ENCODE measurements at regions not wholly inside any gene's neighbourhood (a gene's known extent, or its start where the extent isn't known, plus 50 kb on each side); places are given as distances from the start of the nearest gene placed in this dataset.

GRCh38 chr9:25517701-25518100 is 160.5 kb downstream of the TUSC1 start:
- Histone ChIP-seq H3K79me2 (ENCODE audit: insufficient read depth) (no peaks in the 10 kb centered on the region), H3F3A (replicated peaks; ENCODE audit: insufficient read depth) (no peaks in the 10 kb centered on the region), H3K9ac (no peak overlapping the region), H2AFZ (ENCODE audit: low read depth) (no peak overlapping the region), H3K4me3 (ENCODE audit: low read depth in 2 of 2, low read length in 1 of 2) (no peak overlapping the region), H3K27me3 (ENCODE audit: insufficient read depth) (no peaks in the 10 kb centered on the region), H3K36me3 (replicated peaks in 1 of 2; ENCODE audit: control insufficient read depth in 1 of 2, insufficient read depth in 2 of 2, low read length in 1 of 2) (no peaks in the 10 kb centered on the region), H3K9me3 (no peaks in the 10 kb centered on the region), H3K27ac (ENCODE audit: low read depth in 2 of 2, low read length in 1 of 2) (no peak overlapping the region), H3K9me2 (no peaks in the 10 kb centered on the region), H4K20me1 (ENCODE audit: insufficient read depth) (no peaks in the 10 kb centered on the region), H3K4me1 (ENCODE audit: control insufficient read depth in 1 of 2, insufficient read depth in 2 of 2, low read depth in 1 of 2, low read length in 1 of 2) (no peaks in the 10 kb centered on the region), H3K4me2 (no peak overlapping the region)
- TF ChIP-seq ZBTB33 (IDR thresholded peaks at IDR 0.05; ENCODE audit: borderline replicate concordance, low read depth) (no peak), NRF1 (IDR thresholded peaks at IDR 0.05; ENCODE audit: low read depth, low read length) (no peak), TEAD4 (IDR thresholded peaks at IDR 0.05; ENCODE audit: borderline replicate concordance, insufficient read depth) (no peak), JUND (IDR thresholded peaks at IDR 0.05) (no peak), SMC3 (IDR thresholded peaks at IDR 0.05; ENCODE audit: low read depth, low read length) (no peak), PBX3 (IDR thresholded peaks at IDR 0.05) (no peak), RCOR1 (IDR thresholded peaks at IDR 0.05; ENCODE audit: low read length) (no peak), MAX (IDR thresholded peaks at IDR 0.05; ENCODE audit: low read depth) (no peak), USF1 (IDR thresholded peaks at IDR 0.05; ENCODE audit: borderline replicate concordance, low read depth) (no peak), CTCF (IDR thresholded peaks at IDR 0.05) (no peak), RFX5 (IDR thresholded peaks at IDR 0.05; ENCODE audit: low read length) (no peak), RAD21 (IDR thresholded peaks at IDR 0.05; ENCODE audit: low read length) (no peak), MXI1 (IDR thresholded peaks at IDR 0.05; ENCODE audit: low read depth, low read length) (no peak), REST (IDR thresholded peaks at IDR 0.05; ENCODE audit: low read depth, low read length) (no peak), TAF1 (IDR thresholded peaks at IDR 0.05; ENCODE audit: borderline replicate concordance, low read depth, low read length) (no peak), MEF2A (IDR thresholded peaks at IDR 0.05; ENCODE audit: borderline replicate concordance, low read depth) (no peak), GATA2 (CRISPR knock-in tag; IDR thresholded peaks at IDR 0.05) (no peak), TCF12 (IDR thresholded peaks at IDR 0.05) (no peak)
- CTCF ChIA-PET, result no interaction called here
- POLR2A ChIA-PET, result no interaction called here
- WGBS (ENCODE audit: low lambda C conversion rate), result 22% methylated on average over 2 of the region's 2 CpGs
- DNase-seq, result no peak
